HTR-8/SVneo (cell line): ENCODE measurements at regions not wholly inside any gene's neighbourhood (a gene's known extent, or its start where the extent isn't known, plus 50 kb on each side); places are given as distances from the start of the nearest gene placed in this dataset.
"Not testable (repeated sequence)": the region's sequence is repeated elsewhere in the genome, so short reads cannot be mapped to it uniquely, and the experiment has no call there.

Source experiments
- DNase-seq: peaks from one replicate; pipeline ENCODE4 v3.0.0; 2011; ENCODE audit warnings: low spot score, mixed read lengths; ENCODE audit not compliant: insufficient read length
- FAIRE-seq: peaks from 2 replicates; lab custom pipeline; 2011; peaks lifted over from hg19 to GRCh38; lab: Jason Lieb, UNC

GRCh38 chr2:89756616-89757015 is 1065.1 kb downstream of the RPIA start:
- not testable (repeated sequence) for DNase-seq, FAIRE-seq

- not testable (repeated sequence) for FAIRE-seq, DNase-seq
Observed at GRCh38 chr2:89758332-89759026, 1067.0 kb downstream of the RPIA start.

- not testable (repeated sequence) for DNase-seq, FAIRE-seq
Observed at GRCh38 chr2:89760762-89761161, 1069.3 kb downstream of the RPIA start.

DNA sequence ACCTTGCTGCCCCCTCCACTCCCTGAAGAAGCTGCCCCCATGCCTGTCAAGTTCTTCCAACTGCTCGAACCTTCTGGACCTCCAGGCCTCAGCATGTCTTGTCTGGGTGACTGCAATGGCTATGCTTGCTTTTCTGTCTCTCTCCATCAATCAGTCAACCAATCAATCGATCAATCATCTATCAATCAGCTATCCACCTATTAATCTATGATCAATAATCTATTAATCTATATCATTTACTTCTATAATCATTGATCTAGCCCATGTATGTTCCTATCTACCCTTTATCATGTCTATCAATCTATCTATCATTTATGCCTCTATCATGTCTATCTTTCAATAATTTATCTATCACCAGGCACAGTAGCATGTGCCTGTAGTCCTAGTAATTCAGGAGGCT is 1069.7 kb downstream of the RPIA start:
- DNase-seq, FAIRE-seq: not testable (repeated sequence)

- DNase-seq, FAIRE-seq: not testable (repeated sequence)
Observed at GRCh38 chr2:89761863-89762262, 1070.4 kb downstream of the RPIA start.

DNA sequence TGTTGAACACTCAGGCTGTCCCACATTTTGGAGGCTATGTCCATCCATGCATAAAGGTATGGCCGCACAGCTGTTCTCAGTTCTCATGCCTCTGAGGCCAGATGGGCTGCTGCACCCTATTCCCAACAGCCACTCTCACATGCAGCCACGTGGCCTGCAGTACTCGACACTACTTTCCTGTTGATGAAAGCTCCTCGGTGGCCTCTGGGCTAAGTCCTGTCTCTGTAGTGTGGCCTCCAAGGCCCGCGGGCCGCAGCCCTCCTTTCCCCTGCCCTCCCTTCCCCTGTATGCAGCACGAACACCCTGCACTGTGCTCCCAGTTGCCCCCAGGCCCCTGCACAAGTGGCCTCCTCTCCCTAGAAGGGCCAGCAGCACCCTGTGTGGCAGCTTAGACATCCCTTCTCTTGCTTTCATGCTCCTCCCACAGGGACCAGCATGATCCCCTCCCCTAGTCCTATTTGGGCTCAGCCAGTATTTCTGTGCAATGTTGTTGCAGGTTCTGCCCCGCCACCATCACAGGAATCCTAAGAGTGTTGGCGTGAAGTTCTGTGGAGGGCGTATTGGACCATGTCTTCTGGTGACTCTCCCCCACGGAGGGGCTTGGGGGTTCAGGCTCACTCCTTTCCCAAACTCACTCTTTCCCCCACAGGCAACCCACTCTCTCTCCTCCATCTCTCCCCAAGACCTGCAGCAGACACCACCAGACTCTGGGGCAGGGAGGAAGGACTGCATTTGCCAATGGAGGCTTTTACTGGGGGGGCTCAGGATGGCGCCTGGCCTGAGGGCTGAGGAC is 1071.2 kb downstream of the RPIA start:
- DNase-seq, FAIRE-seq: not testable (repeated sequence)

GRCh38 chr2:89763254-89763580 is 1071.7 kb downstream of the RPIA start:
- no peak for FAIRE-seq
- DNase-seq, result no peak

GRCh38 chr2:89763581-89764485 is 1072.4 kb downstream of the RPIA start:
- DNase-seq (no peak), FAIRE-seq (no peak)

DNA sequence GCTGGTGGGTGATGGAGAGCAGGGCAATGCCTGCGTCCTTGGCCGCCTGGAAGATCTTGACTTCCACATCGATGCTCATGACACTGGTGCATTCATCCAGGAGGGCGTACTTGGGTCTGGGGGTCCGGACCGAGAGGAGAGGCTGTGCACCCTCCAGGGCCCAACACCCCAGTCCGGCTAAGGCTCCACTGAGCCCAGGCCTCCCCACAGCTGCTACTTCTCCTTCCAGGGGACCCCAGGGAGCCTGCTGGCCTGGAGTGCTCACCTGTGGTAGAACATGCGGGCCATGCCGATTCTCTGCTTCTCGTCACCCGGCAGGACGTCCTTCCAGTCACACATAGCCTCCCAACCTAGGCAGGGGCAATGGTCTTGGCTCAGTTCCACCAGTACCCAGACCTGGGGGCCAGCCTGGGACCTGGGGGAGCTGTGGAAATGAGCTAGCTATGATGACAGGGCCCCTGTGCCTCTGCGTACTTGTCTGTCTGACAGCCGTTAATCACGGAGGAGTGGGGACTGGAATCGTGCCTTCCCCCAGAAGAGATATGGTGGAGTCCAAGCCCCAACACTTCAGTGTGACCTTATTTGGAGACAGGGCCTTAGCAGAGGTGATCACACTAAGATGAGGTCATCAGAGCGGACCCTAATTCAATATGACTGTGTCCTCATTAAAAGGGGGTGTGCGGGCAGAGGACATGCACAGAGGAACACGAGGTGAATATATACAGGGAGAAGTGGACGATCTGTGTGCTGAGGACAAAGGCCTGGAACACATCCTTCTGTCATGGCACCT is 1073.3 kb downstream of the RPIA start:
- not testable (repeated sequence) for FAIRE-seq, DNase-seq

DNA sequence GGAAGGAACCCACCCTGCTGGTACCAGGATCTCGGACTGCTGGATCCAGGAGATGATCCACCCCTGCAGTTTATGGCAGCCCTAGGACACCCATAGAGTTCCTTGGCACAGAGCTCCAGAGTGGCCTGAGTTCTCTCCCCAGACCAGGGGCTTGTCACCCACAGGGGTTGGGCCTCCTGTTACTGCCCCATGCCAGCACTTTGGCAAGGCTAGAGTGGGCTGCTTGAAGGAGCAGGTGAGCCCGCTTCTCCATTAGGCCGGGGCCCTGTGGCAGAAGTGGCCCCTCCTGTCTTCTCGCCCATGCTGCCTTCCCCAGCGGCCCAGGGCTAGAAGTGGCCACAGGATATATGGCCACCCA is 1073.9 kb downstream of the RPIA start:
- not testable (repeated sequence) for FAIRE-seq, DNase-seq

GRCh38 chr2:89766141-89766990 is 1074.9 kb downstream of the RPIA start:
- not testable (repeated sequence) for DNase-seq

GRCh38 chr2:89767058-89767457 is 1075.6 kb downstream of the RPIA start:
- not testable (repeated sequence) for DNase-seq, FAIRE-seq

More at GRCh38 chr2:89766141-89766990, 1074.9 kb downstream of the RPIA start:
- not testable (repeated sequence) for FAIRE-seq

GRCh38 chr2:89767572-89768435 is 1076.3 kb downstream of the RPIA start:
- no peak for FAIRE-seq
- no peak for DNase-seq

DNA sequence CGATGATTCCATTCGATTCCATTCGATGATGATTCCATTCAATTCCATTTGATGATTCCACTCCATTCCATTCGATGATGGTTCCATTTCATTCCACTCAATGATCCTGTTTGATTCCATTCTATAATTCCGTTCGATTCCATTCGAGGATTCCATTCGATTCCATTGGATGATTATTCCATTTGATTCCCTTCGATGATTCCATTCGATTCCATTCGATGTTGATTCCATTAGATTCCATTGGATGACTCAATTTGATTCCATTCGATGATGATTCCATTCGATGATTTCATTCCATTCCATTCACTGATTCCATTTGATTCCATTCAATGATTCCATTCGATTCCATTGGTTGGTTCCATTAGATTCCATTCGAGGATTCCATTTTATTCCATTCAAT is 1084.4 kb downstream of the RPIA start:
- FAIRE-seq, result no peak

GRCh38 chr2:89780318-89780717 is 1088.8 kb downstream of the RPIA start:
- FAIRE-seq (no peak), DNase-seq (no peak)

More for the DNA sequence above, 1084.4 kb downstream of the RPIA start:
- DNase-seq, result no peak

GRCh38 chr2:89781962-89782361 is 1090.5 kb downstream of the RPIA start:
- DNase-seq (no peak), FAIRE-seq (no peak)

- no peak for FAIRE-seq
Observed at GRCh38 chr2:89784960-89785359, 1093.5 kb downstream of the RPIA start.

GRCh38 chr2:89785528-89785927 is 1094.1 kb downstream of the RPIA start:
- not testable (repeated sequence) for FAIRE-seq, DNase-seq

More at GRCh38 chr2:89784960-89785359, 1093.5 kb downstream of the RPIA start:
- DNase-seq, result no peak
